A549 (cell line): ENCODE measurements at regions not wholly inside any gene's neighbourhood (a gene's known extent, or its start where the extent isn't known, plus 50 kb on each side); places are given as distances from the start of the nearest gene placed in this dataset.

Experiments used
- CBX2 ChIP-seq: fragments of 200-600 bp; sonication (generic); IDR thresholded peaks from 2 replicates; pipeline ENCODE4 v1.6.1; 2016; ENCODE audit warnings: low read depth, mild to moderate bottlenecking, borderline replicate concordance
- TF ChIP-seq, protein P1 (sequence below): IDR thresholded peaks from 2 replicates; pipeline ENCODE4 v1.6.1; 2012; ENCODE audit warnings: low read depth, borderline replicate concordance

DNA sequence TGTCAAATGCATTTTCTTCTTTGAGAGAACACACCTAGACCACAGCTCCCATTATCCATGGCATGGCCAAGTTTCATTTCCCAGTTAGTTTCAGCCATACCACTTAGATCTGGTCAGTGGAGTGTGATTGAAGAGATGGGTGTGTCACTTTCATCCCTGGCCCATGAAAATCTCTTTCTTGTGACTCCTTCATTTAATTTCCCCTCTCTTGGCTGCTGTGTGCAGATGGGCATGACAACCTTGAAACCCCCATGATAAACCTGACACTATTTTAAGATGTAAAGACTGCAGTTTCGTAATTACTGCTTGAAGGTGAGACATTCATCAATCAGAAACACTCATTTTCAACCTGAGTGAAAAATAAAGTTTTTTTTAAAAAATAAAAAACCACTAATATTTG lies 284.9 kb downstream of the IL15 start:
- TF ChIP-seq, protein P1, sequence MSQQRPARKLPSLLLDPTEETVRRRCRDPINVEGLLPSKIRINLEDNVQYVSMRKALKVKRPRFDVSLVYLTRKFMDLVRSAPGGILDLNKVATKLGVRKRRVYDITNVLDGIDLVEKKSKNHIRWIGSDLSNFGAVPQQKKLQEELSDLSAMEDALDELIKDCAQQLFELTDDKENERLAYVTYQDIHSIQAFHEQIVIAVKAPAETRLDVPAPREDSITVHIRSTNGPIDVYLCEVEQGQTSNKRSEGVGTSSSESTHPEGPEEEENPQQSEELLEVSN: no peak
- no peak for TF ChIP-seq CBX2
